Stimulated activated naive B cell treated with anti-CD40 and anti-IgM and Interleukin-4, amounts not matched to agents 10 μg/mL and 1 μg/mL and 100 μg/mL, for 72 hours (primary cell): ENCODE measurements at regions not wholly inside any gene's neighbourhood (a gene's known extent, or its start where the extent isn't known, plus 50 kb on each side); places are given as distances from the start of the nearest gene placed in this dataset.
A peak's percentile ranks its signal among the peaks of the same experiment; 100 is the strongest.
"Not testable (repeated sequence)": the region's sequence is repeated elsewhere in the genome, so short reads cannot be mapped to it uniquely, and the experiment has no call there.

ENCODE experiments used
- ATAC-seq, 2 donors: fragments of 150-1000 bp; cut with Tn5 transposase; replicated peaks; 2 replicates each; pipeline ENCODE4 v1.10.0; 2021; ENCODE audit warnings: moderate library complexity in 1 of 2
- DNase-seq: peaks from one replicate; pipeline ENCODE4 v3.0.0; 2021
- H3K27ac Mint-ChIP-seq: one replicate; pipeline ENCODE4 v1.8.0; 2022; ENCODE audit warnings: mild to moderate bottlenecking, mixed read lengths
- H3K27me3 Mint-ChIP-seq, 2 donors: one replicate each; pipeline ENCODE4 v1.8.0; 2022; ENCODE audit warnings: mixed read lengths in 2 of 2
- H3K36me3 Mint-ChIP-seq, 2 donors: one replicate each; pipeline ENCODE4 v1.8.0; 2022; ENCODE audit warnings: mixed read lengths in 2 of 2, mild to moderate bottlenecking in 1 of 2
- H3K4me1 Mint-ChIP-seq, 2 donors: one replicate each; pipeline ENCODE4 v1.8.0; 2022; ENCODE audit warnings: mixed read lengths in 2 of 2, mild to moderate bottlenecking in 1 of 2
- H3K4me3 Mint-ChIP-seq, 2 donors: one replicate each; pipeline ENCODE4 v1.8.0; 2022; ENCODE audit warnings: mild to moderate bottlenecking in 2 of 2, mixed read lengths in 2 of 2, moderate library complexity in 1 of 2
- H3K9me3 Mint-ChIP-seq, 2 donors: one replicate each; pipeline ENCODE4 v1.8.0; 2022; ENCODE audit warnings: mixed read lengths in 2 of 2, mild to moderate bottlenecking in 1 of 2

DNA sequence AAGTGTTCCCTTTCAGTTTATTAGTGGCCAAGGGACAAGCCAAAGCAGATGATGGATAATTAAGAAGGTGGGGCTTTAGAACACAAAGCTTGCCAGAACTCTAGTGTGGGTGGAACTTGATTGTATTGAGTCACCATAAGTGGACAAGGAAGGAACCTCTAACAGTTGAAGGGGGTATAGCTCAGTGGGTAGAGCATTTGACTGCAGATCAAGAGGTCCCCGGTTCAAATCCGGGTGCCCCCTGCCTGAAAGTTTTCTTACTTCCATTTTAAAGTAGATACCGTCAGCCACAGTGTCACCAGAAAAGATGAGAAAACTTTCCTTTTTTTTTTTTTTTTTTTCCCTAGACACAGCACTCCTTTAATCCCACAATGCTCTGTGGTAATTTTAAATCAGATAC is 152.3 kb downstream of the MTHFS start:
- not testable (repeated sequence) for H3K27me3 Mint-ChIP-seq, DNase-seq, H3K4me1 Mint-ChIP-seq, H3K36me3 Mint-ChIP-seq
- H3K4me3 Mint-ChIP-seq, result peak overlapping the region in 1 of 2 donors; percentile 41
- H3K27ac Mint-ChIP-seq, result peak overlapping the region; percentile 77
- peak in 1 of 2 donors; percentile 45 for ATAC-seq
- peaks cover 6 to 13% of the 10 kb centered on the region in 2 donors for H3K9me3 Mint-ChIP-seq

DNA sequence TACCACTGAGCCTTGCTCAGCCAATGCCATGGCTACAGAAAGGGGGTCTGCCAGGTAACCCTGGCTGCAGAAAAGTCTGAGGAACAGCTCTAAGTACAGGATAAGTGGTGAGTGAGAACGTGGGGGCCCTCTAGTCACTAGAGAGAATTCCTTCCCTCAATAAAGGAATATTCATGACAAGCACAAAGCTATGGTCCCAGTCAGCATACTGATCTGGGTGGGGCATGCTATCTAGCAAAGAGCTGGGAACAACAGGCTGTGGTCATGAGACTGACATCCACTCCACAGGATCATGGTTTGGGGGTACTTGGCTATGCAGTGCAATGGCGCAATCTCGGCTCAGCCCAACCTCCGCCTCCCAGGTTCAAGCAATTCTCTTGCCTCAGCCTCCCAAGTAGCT is 140.4 kb downstream of the MTHFS start:
- Mint-ChIP-seq H3K4me1 (no peaks in the 10 kb centered on the region), H3K27me3 (peaks cover 11 to 24% of the 10 kb centered on the region in 2 donors)

DNA sequence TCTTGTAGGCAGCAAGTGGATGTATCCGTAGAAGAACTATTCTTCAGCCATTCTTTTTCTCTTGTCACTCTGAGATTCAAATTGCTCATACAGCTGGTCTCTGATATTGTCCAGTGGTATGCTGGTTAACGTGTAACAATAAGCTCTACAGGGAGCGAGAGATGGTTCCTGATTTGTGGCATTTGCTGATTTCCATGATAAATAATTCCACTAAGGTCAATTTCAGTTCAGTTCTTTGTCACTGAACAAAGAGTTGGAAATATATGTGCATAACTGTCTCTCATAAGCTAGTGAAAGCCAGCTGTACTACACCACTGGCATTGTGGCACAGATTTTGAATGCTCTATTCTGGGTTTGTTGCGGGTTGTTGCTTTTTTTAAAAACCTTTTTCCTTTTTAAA is 131.7 kb downstream of the MTHFS start:
- no peak for ATAC-seq
- H3K4me3 Mint-ChIP-seq, result no peak overlapping the region
- H3K4me1 Mint-ChIP-seq, result no peaks in the 10 kb centered on the region
- peaks cover 4 to 28% of the 10 kb centered on the region in 2 donors for H3K27me3 Mint-ChIP-seq
- DNase-seq, result no peak
- peaks cover 7 to 9% of the 10 kb centered on the region in 2 donors for H3K9me3 Mint-ChIP-seq
- no peak overlapping the region for H3K27ac Mint-ChIP-seq
- H3K36me3 Mint-ChIP-seq, result no peaks in the 10 kb centered on the region

More for the DNA sequence above, 140.4 kb downstream of the MTHFS start:
- Mint-ChIP-seq H3K9me3 (peaks cover 2% of the 10 kb centered on the region in 2 donors), H3K27ac (no peak overlapping the region), H3K4me3 (no peak overlapping the region), H3K36me3 (no peaks in the 10 kb centered on the region)
- DNase-seq (no peak), ATAC-seq (no peak)

DNA sequence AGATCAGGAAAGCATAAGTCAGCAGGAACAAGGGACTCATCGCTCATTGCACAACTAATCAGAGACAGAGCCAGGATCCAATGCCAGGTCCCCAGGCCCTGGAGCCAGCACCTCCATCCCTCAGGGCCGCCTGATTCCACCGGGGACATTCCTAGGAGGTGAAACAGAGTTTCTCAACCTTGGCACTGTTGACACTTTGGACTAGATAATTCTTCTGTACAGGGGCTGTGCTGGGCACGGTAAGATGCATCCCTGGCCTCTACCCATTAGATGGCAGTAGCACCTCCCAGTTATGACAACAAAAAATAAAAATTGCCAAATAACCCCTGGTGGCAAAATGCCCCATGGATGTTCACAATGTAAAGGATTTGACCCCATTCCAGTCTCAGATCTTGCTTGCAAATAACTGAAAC is 127.7 kb downstream of the MTHFS start:
- peak; percentile 51 to 69 for ATAC-seq
- no peak for DNase-seq
- Mint-ChIP-seq H3K27ac (no peak overlapping the region), H3K9me3 (no peaks in the 10 kb centered on the region), H3K4me3 (no peak overlapping the region), H3K4me1 (no peaks in the 10 kb centered on the region), H3K27me3 (peaks cover 4 to 32% of the 10 kb centered on the region in 2 donors), H3K36me3 (no peaks in the 10 kb centered on the region)

DNA sequence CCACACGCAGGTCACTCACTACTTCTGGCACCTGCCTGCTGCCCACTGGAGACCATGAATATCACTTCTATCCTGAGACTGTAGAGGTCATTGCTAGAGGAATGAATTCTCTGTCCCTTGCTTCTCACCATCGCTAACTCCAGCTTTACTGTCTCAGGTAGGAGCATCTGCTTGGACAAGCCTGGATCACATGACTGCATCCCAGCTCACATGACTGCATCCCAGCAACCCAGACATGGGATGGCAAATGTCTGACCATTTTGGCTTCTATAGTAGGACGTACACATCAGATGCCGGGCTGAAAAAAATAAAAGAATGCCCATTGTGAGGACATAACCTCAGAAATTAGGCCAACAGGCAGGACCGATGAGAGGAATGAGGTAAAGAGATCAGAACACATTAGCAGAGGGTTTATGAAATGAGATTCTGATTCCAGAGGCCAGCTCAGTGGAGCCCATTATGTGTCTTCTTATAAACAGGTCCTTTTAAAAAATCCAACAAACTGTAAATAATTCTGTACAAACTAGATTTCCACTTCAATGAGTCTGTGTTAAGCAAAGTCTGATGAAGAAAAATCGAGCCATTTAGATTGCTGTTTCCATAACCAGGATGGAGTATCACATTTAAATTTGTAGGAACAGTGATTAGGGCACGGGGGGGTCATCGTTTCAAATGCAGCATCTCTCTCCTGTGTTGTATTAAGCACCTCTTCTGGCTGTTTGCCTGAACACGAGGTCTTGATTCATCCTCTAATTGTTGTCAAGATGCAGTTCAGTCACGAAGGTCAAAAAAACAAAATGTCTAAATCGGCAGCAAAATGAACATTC is 126.7 kb downstream of the MTHFS start:
- Mint-ChIP-seq H3K27ac (no peak overlapping the region), H3K27me3 (peaks cover 4 to 27% of the 10 kb centered on the region in 2 donors), H3K9me3 (no peaks in the 10 kb centered on the region), H3K4me3 (no peak overlapping the region), H3K4me1 (no peaks in the 10 kb centered on the region), H3K36me3 (no peaks in the 10 kb centered on the region)
- no peak for ATAC-seq
- DNase-seq, result no peak

DNA sequence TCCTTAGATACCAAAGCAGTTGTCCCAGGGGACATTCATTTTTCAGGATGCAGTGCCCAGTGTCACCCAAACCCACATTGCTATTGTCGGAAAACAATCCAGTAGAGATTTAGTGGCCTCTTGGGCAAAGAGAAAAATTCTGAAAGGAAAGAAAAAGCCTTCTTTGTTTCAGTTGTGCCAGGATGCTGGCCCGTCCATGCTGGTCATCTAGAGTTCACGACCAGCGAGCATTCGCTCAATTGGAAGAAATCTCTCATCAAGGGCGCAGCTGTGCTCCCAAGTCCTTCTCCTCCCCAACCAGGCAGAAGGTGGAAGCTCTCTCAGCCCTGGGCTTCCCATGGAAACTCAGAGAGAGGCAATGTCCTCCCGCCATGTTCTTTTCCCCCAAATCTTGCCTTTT is 123.7 kb downstream of the MTHFS start:
- no peak overlapping the region for H3K27ac Mint-ChIP-seq
- DNase-seq, result no peak
- no peak for ATAC-seq
- no peaks in the 10 kb centered on the region for H3K9me3 Mint-ChIP-seq
- peaks cover 12 to 23% of the 10 kb centered on the region in 2 donors for H3K27me3 Mint-ChIP-seq
- H3K4me1 Mint-ChIP-seq, result no peaks in the 10 kb centered on the region
- no peaks in the 10 kb centered on the region for H3K36me3 Mint-ChIP-seq
- H3K4me3 Mint-ChIP-seq, result no peak overlapping the region

DNA sequence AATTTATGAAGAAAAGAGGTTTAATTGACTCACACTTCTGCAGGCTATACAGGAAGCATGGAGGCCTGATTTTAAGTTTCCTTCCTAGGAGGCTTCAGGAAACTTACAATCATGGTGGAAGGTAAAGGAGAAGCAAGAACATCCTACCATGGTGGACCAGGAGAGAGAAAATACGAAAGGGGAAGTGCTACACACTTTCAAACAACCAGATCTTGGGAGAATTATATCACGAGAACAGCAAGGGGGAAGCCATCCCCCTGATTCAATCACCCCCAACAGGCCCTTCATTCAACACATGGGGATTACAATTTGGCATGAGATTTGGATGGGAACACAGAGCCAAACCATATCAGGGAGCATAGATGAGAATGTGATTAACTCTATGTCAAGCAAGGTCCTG is 121.0 kb downstream of the MTHFS start:
- Mint-ChIP-seq H3K9me3 (no peaks in the 10 kb centered on the region), H3K36me3 (no peaks in the 10 kb centered on the region), H3K27me3 (peaks cover 8 to 15% of the 10 kb centered on the region in 2 donors), H3K4me1 (no peaks in the 10 kb centered on the region), H3K27ac (no peak overlapping the region), H3K4me3 (no peak overlapping the region)
- DNase-seq, result no peak
- ATAC-seq, result no peak

DNA sequence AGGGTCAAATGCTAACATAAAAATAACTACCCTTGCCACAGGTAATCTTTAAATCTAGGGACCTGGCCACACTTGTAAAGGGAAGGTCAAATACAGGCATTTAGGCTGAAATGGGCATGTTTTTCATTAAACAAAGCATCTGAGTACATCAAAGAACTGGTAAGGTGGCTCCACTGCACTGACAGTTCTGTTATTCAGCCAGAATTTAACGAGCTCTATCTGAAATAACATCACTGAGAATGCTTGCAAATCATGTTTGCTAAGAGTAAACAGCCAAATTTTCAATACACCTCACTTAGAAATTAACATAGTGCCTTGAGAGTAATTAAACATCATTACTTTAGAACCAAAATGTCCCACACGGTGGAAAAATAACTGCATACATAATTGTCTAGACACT is 118.9 kb downstream of the MTHFS start:
- peaks cover 8 to 23% of the 10 kb centered on the region in 2 donors for H3K27me3 Mint-ChIP-seq
- no peaks in the 10 kb centered on the region for H3K4me1 Mint-ChIP-seq
- no peak overlapping the region for H3K4me3 Mint-ChIP-seq
- ATAC-seq (no peak), DNase-seq (no peak)
- peaks cover 1 to 5% of the 10 kb centered on the region in 2 donors for H3K36me3 Mint-ChIP-seq
- H3K9me3 Mint-ChIP-seq, result peaks cover 15 to 16% of the 10 kb centered on the region in 2 donors
- H3K27ac Mint-ChIP-seq, result no peak overlapping the region

DNA sequence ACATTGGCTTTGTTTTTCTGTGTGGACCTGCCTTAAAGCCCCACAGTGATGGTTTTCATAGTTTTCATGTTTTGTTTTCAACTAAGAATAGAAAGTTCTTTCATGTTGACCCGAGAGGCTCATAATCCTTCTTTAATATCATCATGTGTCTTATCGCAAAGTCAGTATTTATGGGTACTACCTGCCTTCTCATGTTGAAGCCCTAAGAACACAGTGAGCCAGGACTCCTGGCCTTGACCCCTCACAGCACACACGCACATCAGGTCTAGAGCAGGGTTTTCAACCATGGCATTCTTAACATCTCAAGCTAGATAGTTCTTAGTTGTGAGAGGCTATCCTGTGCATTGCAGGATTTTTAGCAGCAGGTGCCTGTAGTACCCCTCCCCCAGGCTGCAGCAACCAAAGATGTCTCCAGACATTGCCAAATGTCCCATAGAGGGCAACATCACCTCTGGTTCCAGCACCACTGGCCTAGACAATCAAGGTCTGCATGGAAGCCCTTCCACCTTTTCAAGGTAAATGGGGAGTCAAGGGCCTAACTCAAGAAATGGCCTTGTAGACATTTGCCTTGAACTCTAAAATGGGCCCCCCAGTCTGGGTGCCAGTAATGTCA is 118.3 kb downstream of the MTHFS start:
- DNase-seq, result no peak
- ATAC-seq, result no peak
- no peak overlapping the region for H3K27ac Mint-ChIP-seq
- H3K4me3 Mint-ChIP-seq, result no peak overlapping the region
- H3K36me3 Mint-ChIP-seq, result peaks cover 4 to 7% of the 10 kb centered on the region in 2 donors
- peaks cover 18 to 19% of the 10 kb centered on the region in 2 donors for H3K9me3 Mint-ChIP-seq
- no peaks in the 10 kb centered on the region for H3K4me1 Mint-ChIP-seq
- peaks cover 8 to 25% of the 10 kb centered on the region in 2 donors for H3K27me3 Mint-ChIP-seq

DNA sequence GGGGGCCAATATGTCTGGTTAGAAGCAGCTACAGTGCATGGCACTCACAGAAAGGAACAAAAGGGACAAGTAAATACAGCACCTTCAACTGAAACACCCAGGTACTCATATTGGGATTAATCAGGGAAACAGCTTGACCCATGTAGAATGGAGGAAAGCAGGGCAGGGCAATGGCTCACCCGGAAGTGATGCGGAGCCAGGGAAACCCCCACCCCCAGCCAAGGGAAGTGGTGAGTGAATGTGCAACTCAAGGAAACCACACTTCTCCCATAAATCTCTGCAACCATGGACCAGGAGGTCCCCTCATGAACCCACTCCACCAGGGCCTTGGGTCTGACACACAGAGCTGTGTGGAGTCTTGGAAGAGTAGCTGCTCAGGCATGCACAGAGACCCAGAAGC is 117.1 kb downstream of the MTHFS start:
- peaks cover 13 to 19% of the 10 kb centered on the region in 2 donors for H3K27me3 Mint-ChIP-seq
- H3K4me1 Mint-ChIP-seq, result no peaks in the 10 kb centered on the region
- DNase-seq (peak; percentile 4), ATAC-seq (peak; percentile 36 to 72)
- H3K9me3 Mint-ChIP-seq, result peaks cover 19 to 20% of the 10 kb centered on the region in 2 donors
- no peak overlapping the region for H3K27ac Mint-ChIP-seq
- H3K4me3 Mint-ChIP-seq, result no peak overlapping the region
- H3K36me3 Mint-ChIP-seq, result peaks cover 4 to 7% of the 10 kb centered on the region in 2 donors

DNA sequence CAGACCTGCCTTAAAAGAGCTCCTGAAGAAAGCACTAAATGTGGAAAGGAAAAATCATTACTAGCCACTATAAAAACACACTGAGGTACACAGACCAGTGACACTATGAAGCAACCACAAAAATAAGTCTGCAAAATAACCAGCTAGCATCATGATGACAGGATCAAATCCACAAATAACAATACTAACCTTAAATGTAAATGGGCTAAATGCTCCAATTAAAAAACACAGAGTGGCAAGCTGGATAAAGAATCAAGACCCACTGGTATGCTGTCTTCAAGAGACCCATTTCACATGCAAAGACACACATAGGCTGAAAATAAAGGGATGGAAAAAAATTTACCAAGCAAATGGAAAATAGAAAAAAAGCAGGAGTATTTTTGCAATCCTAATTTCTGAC is 114.5 kb downstream of the MTHFS start:
- not testable (repeated sequence) for H3K27ac Mint-ChIP-seq, H3K4me3 Mint-ChIP-seq, ATAC-seq, H3K4me1 Mint-ChIP-seq, H3K36me3 Mint-ChIP-seq, DNase-seq
- Mint-ChIP-seq H3K27me3 (peaks cover 8 to 25% of the 10 kb centered on the region in 2 donors), H3K9me3 (peaks cover 19 to 26% of the 10 kb centered on the region in 2 donors)
